Hepatocyte (in vitro differentiated cells): ENCODE measurements at regions not wholly inside any gene's neighbourhood (a gene's known extent, or its start where the extent isn't known, plus 50 kb on each side); places are given as distances from the start of the nearest gene placed in this dataset.

ENCODE experiments used
- CTCF ChIP-seq: fragments of 200-600 bp; sonication (generic); IDR thresholded peaks from 2 replicates; pipeline ENCODE4 v1.5.1; 2016; ENCODE audit warnings: antibody characterized with exemption, mild to moderate bottlenecking; ENCODE audit not compliant: poor library complexity
- EZH2 ChIP-seq: fragments of 200-600 bp; sonication (generic); IDR thresholded peaks from 2 replicates; pipeline ENCODE4 v1.6.1; 2016; ENCODE audit warnings: antibody characterized with exemption, mild to moderate bottlenecking, borderline replicate concordance

DNA sequence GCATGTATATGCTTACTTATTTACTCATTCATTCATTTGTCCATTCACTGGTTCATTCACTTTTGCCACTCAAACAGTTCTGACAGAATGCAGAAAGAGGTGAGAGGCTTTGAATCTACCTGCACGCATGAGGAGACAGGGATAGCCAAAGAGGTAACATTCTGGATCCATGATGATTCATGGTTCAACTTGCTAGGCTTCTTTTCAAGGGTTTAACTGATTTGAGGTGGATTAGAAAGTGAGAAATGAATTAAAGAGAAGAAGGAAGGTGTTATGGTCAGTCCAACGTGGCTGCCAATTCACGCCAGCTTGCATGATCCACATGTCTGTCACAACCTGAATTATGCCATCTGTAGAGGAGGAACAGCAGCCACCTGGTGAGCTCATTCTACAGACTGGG is 260.6 kb downstream of the ARRDC4 start:
- TF ChIP-seq CTCF (no peak), EZH2 (no peak)
